Loucy (cell line): ENCODE measurements at regions not wholly inside any gene's neighbourhood (a gene's known extent, or its start where the extent isn't known, plus 50 kb on each side); places are given as distances from the start of the nearest gene placed in this dataset.

Experiments used
- H2AFZ ChIP-seq: fragments of 200-600 bp; sonication (generic); 2 replicates; pipeline ENCODE4 v1.6.0; 2016; ENCODE audit warnings: antibody characterized with exemption, mild to moderate bottlenecking, low read length, moderate library complexity
- H3F3A ChIP-seq: fragments of 200-600 bp; 2 replicates; pipeline ENCODE4 v1.6.0; 2016; ENCODE audit warnings: antibody characterized with exemption, low read depth, mild to moderate bottlenecking
- H3K27me3 ChIP-seq: fragments of 200-600 bp; sonication (generic); 2 replicates; pipeline ENCODE4 v1.6.1; 2014; ENCODE audit warnings: low read length, mild to moderate bottlenecking; ENCODE audit not compliant: insufficient read depth, poor library complexity, severe bottlenecking
- H3K36me3 ChIP-seq: fragments of 200-600 bp; sonication (generic); 2 replicates; pipeline ENCODE4 v1.6.1; 2016; ENCODE audit warnings: low read length; ENCODE audit not compliant: insufficient read depth
- H3K4me1 ChIP-seq: fragments of 200-600 bp; sonication (generic); 2 replicates; pipeline ENCODE4 v1.5.1; 2014; ENCODE audit warnings: low read length, mild to moderate bottlenecking; ENCODE audit not compliant: insufficient read depth, poor library complexity, severe bottlenecking
- H3K4me2 ChIP-seq: fragments of 200-600 bp; sonication (generic); 2 replicates; pipeline ENCODE4 v1.6.0; 2014; ENCODE audit warnings: antibody characterized with exemption, low read length, low read depth, mild to moderate bottlenecking; ENCODE audit not compliant: poor library complexity, severe bottlenecking
- H3K4me3 ChIP-seq: fragments of 200-600 bp; sonication (generic); 2 replicates; pipeline ENCODE4 v1.5.1; 2014; ENCODE audit warnings: low read length, mild to moderate bottlenecking, mixed read lengths; ENCODE audit not compliant: poor library complexity, severe bottlenecking
- H3K79me2 ChIP-seq: fragments of 200-600 bp; sonication (generic); 2 replicates; pipeline ENCODE4 v1.6.1; 2014; ENCODE audit warnings: low read length; ENCODE audit not compliant: insufficient read depth
- H3K9ac ChIP-seq: fragments of 200-600 bp; sonication (generic); 2 replicates; pipeline ENCODE4 v1.6.0; 2014; ENCODE audit warnings: mild to moderate bottlenecking, low read depth, low read length, moderate library complexity; ENCODE audit not compliant: poor library complexity, severe bottlenecking
- H3K9me2 ChIP-seq: fragments of 200-600 bp; sonication (generic); replicated peaks from 2 replicates; pipeline ENCODE4 v1.6.1; 2016; ENCODE audit warnings: low read depth, low read length, mixed read lengths
- H3K9me3 ChIP-seq: fragments of 200-600 bp; sonication (generic); 2 replicates; pipeline ENCODE4 v1.6.1; 2014; ENCODE audit warnings: mild to moderate bottlenecking, antibody characterized with exemption, low read length, low read depth; ENCODE audit not compliant: insufficient read depth
- H4K20me1 ChIP-seq: fragments of 200-600 bp; sonication (generic); 2 replicates; pipeline ENCODE4 v1.6.0; 2014; ENCODE audit warnings: antibody characterized with exemption, low read length, mild to moderate bottlenecking; ENCODE audit not compliant: insufficient read depth, poor library complexity, severe bottlenecking
- EZH2phosphoT487 ChIP-seq: fragments of 200-600 bp; IDR thresholded peaks from 2 replicates; pipeline ENCODE4 v1.6.1; 2018; ENCODE audit warnings: antibody characterized with exemption, mild to moderate bottlenecking, moderate library complexity, borderline replicate concordance
- TF ChIP-seq, protein P1 (sequence below): fragments of 200-600 bp; sonication (generic); conservative IDR thresholded peaks from 2 replicates; pipeline ENCODE4 v1.5.1; 2014; ENCODE audit warnings: mild to moderate bottlenecking, antibody characterized with exemption, low read length

DNA sequence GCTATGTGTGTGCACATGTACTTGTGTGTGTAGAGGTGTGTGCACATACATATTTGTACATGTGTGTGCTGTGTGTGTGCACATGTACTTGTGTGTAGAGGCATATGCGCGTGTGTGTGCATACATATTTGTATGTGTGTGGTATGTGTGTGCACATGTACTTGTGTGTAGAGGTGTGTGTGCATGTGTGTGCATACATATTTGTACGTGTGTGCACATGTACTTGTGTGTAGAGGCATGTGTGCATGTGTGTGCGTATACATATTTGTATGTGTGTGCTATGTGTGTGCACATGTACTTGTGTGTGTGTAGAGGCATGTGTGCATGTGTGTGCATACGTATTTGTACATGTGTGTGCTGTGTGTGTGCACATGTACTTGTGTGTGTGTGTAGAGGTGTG lies 291.9 kb downstream of the AJAP1 start:
- Histone ChIP-seq H2AFZ (no peak overlapping the region), H3K9me2 (no peaks in the 10 kb centered on the region), H3K36me3 (no peaks in the 10 kb centered on the region), H4K20me1 (no peaks in the 10 kb centered on the region), H3K27me3 (no peaks in the 10 kb centered on the region), H3K79me2 (no peaks in the 10 kb centered on the region), H3K4me3 (no peak overlapping the region), H3K9me3 (peaks cover 8% of the 10 kb centered on the region; the same call in 1 of the 2 replicates), H3F3A (no peaks in the 10 kb centered on the region), H3K9ac (no peak overlapping the region), H3K4me2 (no peak overlapping the region), H3K4me1 (no peaks in the 10 kb centered on the region)
- TF ChIP-seq, protein P1, sequence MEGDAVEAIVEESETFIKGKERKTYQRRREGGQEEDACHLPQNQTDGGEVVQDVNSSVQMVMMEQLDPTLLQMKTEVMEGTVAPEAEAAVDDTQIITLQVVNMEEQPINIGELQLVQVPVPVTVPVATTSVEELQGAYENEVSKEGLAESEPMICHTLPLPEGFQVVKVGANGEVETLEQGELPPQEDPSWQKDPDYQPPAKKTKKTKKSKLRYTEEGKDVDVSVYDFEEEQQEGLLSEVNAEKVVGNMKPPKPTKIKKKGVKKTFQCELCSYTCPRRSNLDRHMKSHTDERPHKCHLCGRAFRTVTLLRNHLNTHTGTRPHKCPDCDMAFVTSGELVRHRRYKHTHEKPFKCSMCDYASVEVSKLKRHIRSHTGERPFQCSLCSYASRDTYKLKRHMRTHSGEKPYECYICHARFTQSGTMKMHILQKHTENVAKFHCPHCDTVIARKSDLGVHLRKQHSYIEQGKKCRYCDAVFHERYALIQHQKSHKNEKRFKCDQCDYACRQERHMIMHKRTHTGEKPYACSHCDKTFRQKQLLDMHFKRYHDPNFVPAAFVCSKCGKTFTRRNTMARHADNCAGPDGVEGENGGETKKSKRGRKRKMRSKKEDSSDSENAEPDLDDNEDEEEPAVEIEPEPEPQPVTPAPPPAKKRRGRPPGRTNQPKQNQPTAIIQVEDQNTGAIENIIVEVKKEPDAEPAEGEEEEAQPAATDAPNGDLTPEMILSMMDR = no peak
- TF ChIP-seq EZH2phosphoT487 = no peak

DNA sequence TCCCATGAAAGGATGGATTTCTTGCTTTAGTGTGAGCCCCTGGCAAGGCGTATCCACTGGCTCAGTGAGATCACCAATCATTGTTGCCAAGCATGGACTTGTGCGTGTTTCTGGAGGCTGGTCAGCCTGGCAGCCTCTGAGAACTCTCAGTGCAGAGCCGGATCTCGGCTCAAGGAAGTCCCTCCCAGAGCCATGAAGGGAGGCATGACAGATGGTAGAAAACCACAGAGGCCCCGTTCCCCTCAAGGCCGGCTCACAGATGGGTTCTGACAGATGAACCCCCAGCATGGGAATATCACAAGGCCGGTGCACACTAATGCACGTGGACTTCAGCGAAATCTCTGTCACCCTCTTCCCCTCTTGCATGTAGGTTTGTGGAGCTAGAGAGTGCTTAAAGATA lies 290.5 kb downstream of the AJAP1 start:
- no peaks in the 10 kb centered on the region for H3K9me2 ChIP-seq
- H3K4me2 ChIP-seq = no peak overlapping the region
- H3K36me3 ChIP-seq = no peaks in the 10 kb centered on the region
- H3K9me3 ChIP-seq = peaks cover 12% of the 10 kb centered on the region; the same call in 1 of the 2 replicates
- TF ChIP-seq EZH2phosphoT487 = no peak
- TF ChIP-seq, protein P1 = no peak
- H3K79me2 ChIP-seq = no peaks in the 10 kb centered on the region
- H3K4me3 ChIP-seq = no peak overlapping the region
- no peak overlapping the region for H2AFZ ChIP-seq
- H3K4me1 ChIP-seq = no peaks in the 10 kb centered on the region
- H4K20me1 ChIP-seq = no peaks in the 10 kb centered on the region
- no peaks in the 10 kb centered on the region for H3K27me3 ChIP-seq
- H3F3A ChIP-seq = no peaks in the 10 kb centered on the region
- no peak overlapping the region for H3K9ac ChIP-seq

- H3K9ac ChIP-seq = no peak overlapping the region
- no peak for TF ChIP-seq EZH2phosphoT487
- TF ChIP-seq, protein P1 = no peak
- H3K27me3 ChIP-seq = no peaks in the 10 kb centered on the region
- H3K9me2 ChIP-seq = no peaks in the 10 kb centered on the region
- H3K9me3 ChIP-seq = peaks cover 19% of the 10 kb centered on the region; the same call in 1 of the 2 replicates
- H3K4me2 ChIP-seq = no peak overlapping the region
- no peaks in the 10 kb centered on the region for H4K20me1 ChIP-seq
- H3F3A ChIP-seq = no peaks in the 10 kb centered on the region
- no peaks in the 10 kb centered on the region for H3K36me3 ChIP-seq
- no peak overlapping the region for H2AFZ ChIP-seq
- H3K79me2 ChIP-seq = no peaks in the 10 kb centered on the region
- no peak overlapping the region for H3K4me3 ChIP-seq
- H3K4me1 ChIP-seq = no peaks in the 10 kb centered on the region
Observed at GRCh38 chr1:4944072-4944471, 289.7 kb downstream of the AJAP1 start.
